NB4 (cell line): ENCODE measurements at regions not wholly inside any gene's neighbourhood (a gene's known extent, or its start where the extent isn't known, plus 50 kb on each side); places are given as distances from the start of the nearest gene placed in this dataset.
"Not testable (repeated sequence)": the region's sequence is repeated elsewhere in the genome, so short reads cannot be mapped to it uniquely, and the experiment has no call there.

Source experiments
- TF ChIP-seq, protein P1 (sequence below): IDR thresholded peaks from one replicate; pipeline ENCODE4 v1.5.1; 2012; ENCODE audit warnings: low read depth, low read length
- TF ChIP-seq, protein P2 (sequence below): IDR thresholded peaks from 2 replicates; pipeline ENCODE4 v1.6.1; 2011; ENCODE audit warnings: low read depth, low read length

DNA sequence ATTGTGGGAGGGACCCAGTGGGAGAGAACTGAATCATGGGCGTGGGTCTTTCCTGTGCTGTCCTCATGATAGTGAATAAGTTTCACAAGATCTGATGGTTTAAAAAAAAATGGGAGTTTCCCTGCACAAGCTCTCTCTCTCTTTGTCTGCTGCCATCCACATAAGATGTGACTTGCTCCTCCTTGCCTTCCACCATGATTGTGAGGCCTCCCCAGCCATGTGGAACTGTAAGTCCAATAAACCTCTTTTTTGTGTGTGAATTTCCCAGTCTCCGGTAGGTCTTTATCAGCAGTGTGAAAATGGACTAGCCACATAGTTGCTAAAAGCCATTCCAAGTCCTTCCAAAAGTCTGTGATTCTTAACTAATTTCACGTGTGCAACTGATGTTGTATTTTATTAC, 91.5 kb downstream of the CDC42EP3 start:
- TF ChIP-seq, protein P1, sequence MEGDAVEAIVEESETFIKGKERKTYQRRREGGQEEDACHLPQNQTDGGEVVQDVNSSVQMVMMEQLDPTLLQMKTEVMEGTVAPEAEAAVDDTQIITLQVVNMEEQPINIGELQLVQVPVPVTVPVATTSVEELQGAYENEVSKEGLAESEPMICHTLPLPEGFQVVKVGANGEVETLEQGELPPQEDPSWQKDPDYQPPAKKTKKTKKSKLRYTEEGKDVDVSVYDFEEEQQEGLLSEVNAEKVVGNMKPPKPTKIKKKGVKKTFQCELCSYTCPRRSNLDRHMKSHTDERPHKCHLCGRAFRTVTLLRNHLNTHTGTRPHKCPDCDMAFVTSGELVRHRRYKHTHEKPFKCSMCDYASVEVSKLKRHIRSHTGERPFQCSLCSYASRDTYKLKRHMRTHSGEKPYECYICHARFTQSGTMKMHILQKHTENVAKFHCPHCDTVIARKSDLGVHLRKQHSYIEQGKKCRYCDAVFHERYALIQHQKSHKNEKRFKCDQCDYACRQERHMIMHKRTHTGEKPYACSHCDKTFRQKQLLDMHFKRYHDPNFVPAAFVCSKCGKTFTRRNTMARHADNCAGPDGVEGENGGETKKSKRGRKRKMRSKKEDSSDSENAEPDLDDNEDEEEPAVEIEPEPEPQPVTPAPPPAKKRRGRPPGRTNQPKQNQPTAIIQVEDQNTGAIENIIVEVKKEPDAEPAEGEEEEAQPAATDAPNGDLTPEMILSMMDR = not testable (repeated sequence)
- TF ChIP-seq, protein P2, sequence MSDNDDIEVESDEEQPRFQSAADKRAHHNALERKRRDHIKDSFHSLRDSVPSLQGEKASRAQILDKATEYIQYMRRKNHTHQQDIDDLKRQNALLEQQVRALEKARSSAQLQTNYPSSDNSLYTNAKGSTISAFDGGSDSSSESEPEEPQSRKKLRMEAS = not testable (repeated sequence)
